ENCODE measurements at regions not wholly inside any gene's neighbourhood (a gene's known extent, or its start where the extent isn't known, plus 50 kb on each side); places are given as distances from the start of the nearest gene placed in this dataset.
"Not testable (repeated sequence)": the region's sequence is repeated elsewhere in the genome, so short reads cannot be mapped to it uniquely, and the experiment has no call there.

GRCh38 chr6:168934660-168935627, 318.7 kb downstream of the THBS2 start:
- Histone ChIP-seq H3K9ac (ENCODE audit: low read depth in 1 of 2, low read length in 2 of 2) (no peak overlapping the region), H3K36me3 (ENCODE audit: control insufficient read depth in 4 of 4, insufficient read depth in 3 of 4, low read depth in 1 of 4, low read length in 3 of 4) (no peaks in the 10 kb centered on the region), H3K27me3 (ENCODE audit: control insufficient read depth in 4 of 4, insufficient read depth in 4 of 4, low read length in 3 of 4) (no peaks in the 10 kb centered on the region), H3K9me3 (ENCODE audit: control insufficient read depth in 4 of 4, low read length in 3 of 4) (peaks cover 0 to 1% (median 0%) of the 10 kb centered on the region in 4 donors), H3K4me3 (ENCODE audit: low read depth in 1 of 3, low read length in 3 of 3) (no peak overlapping the region), H3K27ac (ENCODE audit: low read depth in 1 of 2, low read length in 2 of 2) (no peak overlapping the region), H3K4me1 (ENCODE audit: control insufficient read depth in 4 of 4, insufficient read depth in 4 of 4, low read length in 3 of 4) (no peaks in the 10 kb centered on the region)
- 77% methylated on average over 25 of the region's 25 CpGs for WGBS
- TF ChIP-seq GABPA (IDR thresholded peaks at IDR 0.05 in 1 of 2, conservative IDR thresholded peaks at IDR 0.05 in 1 of 2) (no peak), REST (IDR thresholded peaks at IDR 0.05) (no peak), YY1 (IDR thresholded peaks at IDR 0.05) (no peak), EGR1 (IDR thresholded peaks at IDR 0.05; ENCODE audit: low read depth in 2 of 2) (no peak), NR2F2 (IDR thresholded peaks at IDR 0.05) (no peak), SP1 (IDR thresholded peaks at IDR 0.05) (no peak), RAD21 (IDR thresholded peaks at IDR 0.05) (no peak), TAF1 (conservative IDR thresholded peaks at IDR 0.05) (no peak), FOXA1 (IDR thresholded peaks at IDR 0.05) (no peak), CTCF (IDR thresholded peaks at IDR 0.05; ENCODE audit: low read depth, low read length, missing input control) (no peak), HNF4A (conservative IDR thresholded peaks at IDR 0.05) (no peak), RXRA (IDR thresholded peaks at IDR 0.05) (no peak), ATF3 (IDR thresholded peaks at IDR 0.05) (no peak), HNF4G (IDR thresholded peaks at IDR 0.05) (no peak), FOXA2 (IDR thresholded peaks at IDR 0.05) (no peak), JUND (IDR thresholded peaks at IDR 0.05) (no peak), MAX (IDR thresholded peaks at IDR 0.05) (no peak)
- no peak for DNase-seq (ENCODE audit: low spot score)

GRCh38 chr6:168932171-168932570, 321.5 kb downstream of the THBS2 start:
- H3K9me3 ChIP-seq (ENCODE audit: control insufficient read depth in 4 of 4, low read length in 3 of 4); H3K4me3 ChIP-seq (ENCODE audit: low read depth in 1 of 3, low read length in 3 of 3); H3K4me1 ChIP-seq (ENCODE audit: control insufficient read depth in 4 of 4, insufficient read depth in 4 of 4, low read length in 3 of 4); H3K27ac ChIP-seq (ENCODE audit: low read depth in 1 of 2, low read length in 2 of 2); H3K36me3 ChIP-seq (ENCODE audit: control insufficient read depth in 4 of 4, insufficient read depth in 3 of 4, low read depth in 1 of 4, low read length in 3 of 4); H3K27me3 ChIP-seq (ENCODE audit: control insufficient read depth in 4 of 4, insufficient read depth in 4 of 4, low read length in 3 of 4); H3K9ac ChIP-seq (ENCODE audit: low read depth in 1 of 2, low read length in 2 of 2); DNase-seq (ENCODE audit: low spot score): not testable (repeated sequence)
- WGBS = 88% methylated on average over 16 of the region's 16 CpGs

GRCh38 chr6:168931072-168931471, 322.6 kb downstream of the THBS2 start:
- not testable (repeated sequence) for H3K4me1 ChIP-seq (ENCODE audit: control insufficient read depth in 4 of 4, insufficient read depth in 4 of 4, low read length in 3 of 4); H3K9me3 ChIP-seq (ENCODE audit: control insufficient read depth in 4 of 4, low read length in 3 of 4); H3K9ac ChIP-seq (ENCODE audit: low read depth in 1 of 2, low read length in 2 of 2); H3K36me3 ChIP-seq (ENCODE audit: control insufficient read depth in 4 of 4, insufficient read depth in 3 of 4, low read depth in 1 of 4, low read length in 3 of 4); H3K4me3 ChIP-seq (ENCODE audit: low read depth in 1 of 3, low read length in 3 of 3); H3K27ac ChIP-seq (ENCODE audit: low read depth in 1 of 2, low read length in 2 of 2); H3K27me3 ChIP-seq (ENCODE audit: control insufficient read depth in 4 of 4, insufficient read depth in 4 of 4, low read length in 3 of 4); DNase-seq (ENCODE audit: low spot score)
- WGBS = 88% methylated on average over 17 of the region's 17 CpGs

All from liver (tissue), 8 donors.